ENCODE measurements at regions not wholly inside any gene's neighbourhood (a gene's known extent, or its start where the extent isn't known, plus 50 kb on each side); places are given as distances from the start of the nearest gene placed in this dataset.

- no peak for TF ChIP-seq CTCF (IDR thresholded peaks at IDR 0.05)
- TF ChIP-seq, protein P1, sequence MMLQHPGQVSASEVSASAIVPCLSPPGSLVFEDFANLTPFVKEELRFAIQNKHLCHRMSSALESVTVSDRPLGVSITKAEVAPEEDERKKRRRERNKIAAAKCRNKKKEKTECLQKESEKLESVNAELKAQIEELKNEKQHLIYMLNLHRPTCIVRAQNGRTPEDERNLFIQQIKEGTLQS (CRISPR knock-in tag; conservative IDR thresholded peaks at IDR 0.05): no peak
- TF ChIP-seq HMGXB4 (CRISPR knock-in tag; IDR thresholded peaks at IDR 0.05): no peak
- TF ChIP-seq, protein P2, sequence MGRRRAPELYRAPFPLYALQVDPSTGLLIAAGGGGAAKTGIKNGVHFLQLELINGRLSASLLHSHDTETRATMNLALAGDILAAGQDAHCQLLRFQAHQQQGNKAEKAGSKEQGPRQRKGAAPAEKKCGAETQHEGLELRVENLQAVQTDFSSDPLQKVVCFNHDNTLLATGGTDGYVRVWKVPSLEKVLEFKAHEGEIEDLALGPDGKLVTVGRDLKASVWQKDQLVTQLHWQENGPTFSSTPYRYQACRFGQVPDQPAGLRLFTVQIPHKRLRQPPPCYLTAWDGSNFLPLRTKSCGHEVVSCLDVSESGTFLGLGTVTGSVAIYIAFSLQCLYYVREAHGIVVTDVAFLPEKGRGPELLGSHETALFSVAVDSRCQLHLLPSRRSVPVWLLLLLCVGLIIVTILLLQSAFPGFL (CRISPR knock-in tag; IDR thresholded peaks at IDR 0.05; ENCODE audit: borderline replicate concordance): no peak
- no peak for TF ChIP-seq CBFB (CRISPR knock-in tag; IDR thresholded peaks at IDR 0.05; ENCODE audit: low read depth)
- no peak for TF ChIP-seq NFE2L1 (CRISPR knock-in tag; IDR thresholded peaks at IDR 0.05)
- TF ChIP-seq NR3C1 (CRISPR knock-in tag; conservative IDR thresholded peaks at IDR 0.05; ENCODE audit: low read depth): no peak
- TF ChIP-seq EMX1 (CRISPR knock-in tag; IDR thresholded peaks at IDR 0.05): no peak
- no peak for TF ChIP-seq SP1 (CRISPR knock-in tag; conservative IDR thresholded peaks at IDR 0.05)
Observed at GRCh38 chr20:48451401-48451800, 376.4 kb downstream of the PREX1 start.
